Heart left ventricle (tissue), 16 donors: ENCODE measurements at regions not wholly inside any gene's neighbourhood (a gene's known extent, or its start where the extent isn't known, plus 50 kb on each side); places are given as distances from the start of the nearest gene placed in this dataset.

Source experiments
- ATAC-seq, 4 donors: fragments of 200-7000 bp; cut with Tn5 transposase; one replicate each; pipeline ENCODE4 v1.9.1; 2020 to 2022; ENCODE audit warnings: moderate library complexity in 4 of 4, mild to moderate bottlenecking in 3 of 4, moderate number of reproducible peaks in 1 of 4
- DNase-seq, 5 donors: peaks; one replicate each; pipeline ENCODE4 v3.0.0-alpha.2; 2020
- H3K27ac ChIP-seq, 12 donors: fragments of 200-600 bp; sonication (generic) in 4 of 12; one replicate each; pipeline versions ENCODE4 v1.5.0 to v1.8.0; 2016 to 2022; ENCODE audit warnings: mild to moderate bottlenecking in 2 of 12
- H3K27me3 ChIP-seq, 9 donors: fragments of 200-600 bp; sonication (generic) in 2 of 9; one replicate each; pipeline versions ENCODE4 v1.5.1 to v1.8.0; 2016 to 2022; ENCODE audit warnings: mild to moderate bottlenecking in 3 of 9
- H3K36me3 ChIP-seq, 9 donors: fragments of 200-600 bp; sonication (generic) in 2 of 9; one replicate each; pipeline versions ENCODE4 v1.5.0 to v1.8.0; 2018 to 2022; ENCODE audit warnings: mild to moderate bottlenecking in 2 of 9
- H3K4me1 ChIP-seq, 12 donors: fragments of 200-600 bp; sonication (generic) in 4 of 12; one replicate each; pipeline versions ENCODE4 v1.5.0 to v1.8.0; 2016 to 2022; ENCODE audit warnings: mild to moderate bottlenecking in 3 of 12
- H3K4me3 ChIP-seq, 12 donors: fragments of 200-600 bp; sonication (generic) in 4 of 12; one replicate each; pipeline versions ENCODE4 v1.5.0 to v1.8.0; 2017 to 2022; ENCODE audit warnings: mild to moderate bottlenecking in 9 of 12, moderate library complexity in 4 of 12
- H3K9me3 ChIP-seq, 12 donors: fragments of 200-600 bp; sonication (generic) in 4 of 12; one replicate each; pipeline versions ENCODE4 v1.5.0 to v1.8.0; 2016 to 2022; ENCODE audit warnings: mild to moderate bottlenecking in 1 of 12
- POLR2A ChIP-seq, 2 donors: fragments of 450-650 bp; IDR thresholded peaks; one replicate each; pipeline ENCODE4 v1.6.1; 2017; ENCODE audit warnings: antibody characterized with exemption in 2 of 2, mild to moderate bottlenecking in 2 of 2, moderate library complexity in 2 of 2
- WGBS, 4 donors: extraction: QIAGEN DNeasy Blood & Tissue Kit in 2 of 4; methylation state at CpG; one replicate each; pipeline versions ENCODE4 v1.1.5 to v1.1.7; 2013 to 2018; 5-methylcytosine and 5-hydroxymethylcytosine counted together
- intact Hi-C, 10 donors: fragments of 100-400 bp; cut with DNase I; formaldehyde crosslinking; loops; one replicate each; pipeline versions ENCODE4 v1.11.1 to v1.14.2; 2022
- TF ChIP-seq, protein P1 (sequence below), 12 donors: fragments of 200-600 bp; sonication (generic) in 4 of 12; IDR thresholded peaks; one replicate each; pipeline versions ENCODE4 v1.5.0 to v1.8.0; 2018 to 2022; ENCODE audit warnings: antibody characterized with exemption in 12 of 12, mild to moderate bottlenecking in 5 of 12
- donor health status: ischemic (EF 13 %, LVEDD 7.1; RV severe dilation, severe dysfunction).
- donor health status: healthy with polysubstance abuse.
- donor health status: DM: no; HTN: yes; CAD: no.
- donor health status: DM: no; HTN: no; CAD: no.
- donor health status: ischemic (EF 25% LVEDD 6.9; RV normal size, moderate dysfunction).
- donor health status: ischemic (EF 25% LVEDD 5.7; RV mildly dilated, moderate dysfunction).
- donor health status: healthy.
- donor health status: DM: yes; HTN: yes; CAD: no.
- donor health status: ischemic (EF 35%, LVEDD 5.7; RV mildly dilated, moderate dysfunction).
- donor health status: nonischemic (EF 11% LVEDD 7.7; RV severe dilation, severe dysfunction).
- donor health status: DM: yes; HTN: yes; CAD: no.
- donor health status: PGD.
- donor health status: ischemic (EF 29% LVEDD 5.4; RV normal size, mild dysfunction).
- donor health status: nonischemic (EF 23%, LVEDD 6.1; RV moderate dilation, normal function).

- H3K4me1 ChIP-seq, result peaks cover 0 to 8% (median 0%) of the 10 kb centered on the region in 12 donors
- intact Hi-C loops, result no loop called here
- 89 to 93% (median 92%) methylated on average over 7 of the region's 7 CpGs for WGBS, 4 donors
- no peaks in the 10 kb centered on the region for H3K9me3 ChIP-seq
- no peak for ATAC-seq
- no peak for TF ChIP-seq POLR2A (IDR thresholded peaks at IDR 0.05)
- TF ChIP-seq, protein P1, sequence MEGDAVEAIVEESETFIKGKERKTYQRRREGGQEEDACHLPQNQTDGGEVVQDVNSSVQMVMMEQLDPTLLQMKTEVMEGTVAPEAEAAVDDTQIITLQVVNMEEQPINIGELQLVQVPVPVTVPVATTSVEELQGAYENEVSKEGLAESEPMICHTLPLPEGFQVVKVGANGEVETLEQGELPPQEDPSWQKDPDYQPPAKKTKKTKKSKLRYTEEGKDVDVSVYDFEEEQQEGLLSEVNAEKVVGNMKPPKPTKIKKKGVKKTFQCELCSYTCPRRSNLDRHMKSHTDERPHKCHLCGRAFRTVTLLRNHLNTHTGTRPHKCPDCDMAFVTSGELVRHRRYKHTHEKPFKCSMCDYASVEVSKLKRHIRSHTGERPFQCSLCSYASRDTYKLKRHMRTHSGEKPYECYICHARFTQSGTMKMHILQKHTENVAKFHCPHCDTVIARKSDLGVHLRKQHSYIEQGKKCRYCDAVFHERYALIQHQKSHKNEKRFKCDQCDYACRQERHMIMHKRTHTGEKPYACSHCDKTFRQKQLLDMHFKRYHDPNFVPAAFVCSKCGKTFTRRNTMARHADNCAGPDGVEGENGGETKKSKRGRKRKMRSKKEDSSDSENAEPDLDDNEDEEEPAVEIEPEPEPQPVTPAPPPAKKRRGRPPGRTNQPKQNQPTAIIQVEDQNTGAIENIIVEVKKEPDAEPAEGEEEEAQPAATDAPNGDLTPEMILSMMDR (IDR thresholded peaks at IDR 0.05), result no peak
- no peak overlapping the region for H3K4me3 ChIP-seq
- H3K36me3 ChIP-seq, result no peaks in the 10 kb centered on the region
- H3K27me3 ChIP-seq, result no peaks in the 10 kb centered on the region
- DNase-seq, result no peak
- no peak overlapping the region for H3K27ac ChIP-seq
Observed at GRCh38 chr2:120857931-120858330, 122.3 kb downstream of the GLI2 start.

DNA sequence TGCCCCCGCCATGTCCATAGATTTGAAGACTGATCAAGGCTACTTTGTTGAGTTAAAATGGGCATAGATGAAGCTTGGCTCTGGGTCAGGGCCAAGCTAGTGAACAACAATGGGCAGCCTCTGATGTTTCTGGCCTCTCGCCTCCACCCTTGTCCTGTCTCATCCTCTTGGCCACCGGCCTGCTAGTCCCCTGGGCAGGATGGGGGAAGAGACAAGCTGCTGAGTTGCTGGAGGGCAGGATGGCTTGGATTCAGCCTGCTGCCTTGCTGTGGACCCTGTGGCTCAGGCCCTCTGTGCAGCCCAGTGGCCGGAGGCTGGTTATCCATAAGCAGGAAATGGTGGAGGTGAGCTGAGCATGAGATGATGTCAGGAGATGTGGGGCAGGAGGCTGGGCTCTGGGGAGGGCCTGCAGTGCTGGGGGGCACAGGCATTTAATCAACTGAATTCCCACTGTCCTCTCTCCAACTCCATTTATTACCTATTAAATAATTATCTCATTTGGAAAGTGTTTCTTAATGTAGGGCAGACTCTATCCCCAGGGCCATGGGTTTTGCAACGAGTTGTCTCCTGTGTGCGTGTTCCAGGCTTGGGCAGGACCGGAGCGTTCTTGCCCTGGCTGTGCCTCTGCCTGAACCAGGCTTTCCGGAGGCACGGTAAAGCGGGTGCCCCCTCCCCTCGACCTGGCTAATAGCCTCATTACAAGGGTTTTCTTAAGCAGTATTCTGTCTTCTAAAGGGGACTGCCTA, 122.9 kb downstream of the GLI2 start:
- Histone ChIP-seq H3K27ac (no peak overlapping the region), H3K27me3 (no peaks in the 10 kb centered on the region), H3K4me1 (peaks cover 0 to 12% (median 0%) of the 10 kb centered on the region in 12 donors), H3K4me3 (no peak overlapping the region), H3K9me3 (no peaks in the 10 kb centered on the region), H3K36me3 (no peaks in the 10 kb centered on the region)
- DNase-seq (no peak), ATAC-seq (no peak)
- WGBS, 4 donors, result 68 to 78% (median 74%) methylated on average over 12 of the region's 12 CpGs
- TF ChIP-seq, protein P1 (IDR thresholded peaks at IDR 0.05), result no peak
- TF ChIP-seq POLR2A (IDR thresholded peaks at IDR 0.05), result no peak
- intact Hi-C loops, result no loop called here

GRCh38 chr2:120859128-120859527, 123.5 kb downstream of the GLI2 start:
- no peaks in the 10 kb centered on the region for H3K9me3 ChIP-seq
- H3K27me3 ChIP-seq, result no peaks in the 10 kb centered on the region
- H3K4me1 ChIP-seq, result peaks cover 0 to 12% (median 0%) of the 10 kb centered on the region in 12 donors
- no peaks in the 10 kb centered on the region for H3K36me3 ChIP-seq
- DNase-seq (no peak), ATAC-seq (no peak)
- H3K27ac ChIP-seq, result no peak overlapping the region
- 61 to 70% (median 66%) methylated on average over 4 of the region's 4 CpGs for WGBS, 4 donors
- intact Hi-C loops, result no loop called here
- no peak overlapping the region for H3K4me3 ChIP-seq
- no peak for TF ChIP-seq POLR2A (IDR thresholded peaks at IDR 0.05)
- TF ChIP-seq, protein P1 (IDR thresholded peaks at IDR 0.05), result no peak

- H3K4me3 ChIP-seq, result no peak overlapping the region
- TF ChIP-seq, protein P1 (IDR thresholded peaks at IDR 0.05), result no peak
- no peak for TF ChIP-seq POLR2A (IDR thresholded peaks at IDR 0.05)
- WGBS, 4 donors, result 91 to 96% (median 93%) methylated on average over 14 of the region's 14 CpGs
- no peaks in the 10 kb centered on the region for H3K9me3 ChIP-seq
- no peaks in the 10 kb centered on the region for H3K36me3 ChIP-seq
- no peaks in the 10 kb centered on the region for H3K27me3 ChIP-seq
- peaks cover 0 to 12% (median 0%) of the 10 kb centered on the region in 12 donors for H3K4me1 ChIP-seq
- H3K27ac ChIP-seq, result no peak overlapping the region
- intact Hi-C loops, result loop anchor here in 1 of 10 donors (10.0 kb wide), 1 partner anchor 125 kb away; the partner anchor contains the start of gene GLI2
- no peak for ATAC-seq
- DNase-seq, result no peak
Observed at GRCh38 chr2:120859814-120860578, 124.3 kb downstream of the GLI2 start.
